Endodermal cell (in vitro differentiated cells): ENCODE measurements at regions not wholly inside any gene's neighbourhood (a gene's known extent, or its start where the extent isn't known, plus 50 kb on each side); places are given as distances from the start of the nearest gene placed in this dataset.
"Not testable (repeated sequence)": the region's sequence is repeated elsewhere in the genome, so short reads cannot be mapped to it uniquely, and the experiment has no call there.

Experiments
- DNase-seq: peaks from one replicate; pipeline ENCODE4 v3.0.0-alpha.2; 2017
- H3K27ac ChIP-seq: 2 replicates; pipeline ENCODE4 v1.5.1; 2013; ENCODE audit warnings: mild to moderate bottlenecking, low read depth, low read length, moderate library complexity
- H3K27me3 ChIP-seq: 2 replicates; pipeline ENCODE4 v1.6.1; 2013; ENCODE audit warnings: mild to moderate bottlenecking, low read length, moderate library complexity; ENCODE audit not compliant: insufficient read depth, control insufficient read depth, poor library complexity, severe bottlenecking
- H3K36me3 ChIP-seq: 2 replicates; pipeline ENCODE4 v1.7.0; 2013; ENCODE audit warnings: mild to moderate bottlenecking, low read length, moderate library complexity; ENCODE audit not compliant: control insufficient read depth, insufficient read depth
- H3K4me1 ChIP-seq: one replicate; pipeline ENCODE4 v1.7.0; 2013; ENCODE audit warnings: low read length; ENCODE audit not compliant: control insufficient read depth, insufficient read depth
- H3K4me3 ChIP-seq: 2 replicates; pipeline ENCODE4 v1.5.1; 2013; ENCODE audit warnings: mild to moderate bottlenecking, low read length, moderate library complexity
- H3K9ac ChIP-seq: 2 replicates; pipeline ENCODE4 v1.6.1; 2013; ENCODE audit warnings: mild to moderate bottlenecking, low read length, moderate library complexity; ENCODE audit not compliant: poor library complexity, severe bottlenecking; ENCODE audit errors: extremely low read depth
- H3K9me3 ChIP-seq: 2 replicates; pipeline ENCODE4 v1.6.1; 2013; ENCODE audit warnings: mild to moderate bottlenecking, low read length, moderate library complexity; ENCODE audit not compliant: control insufficient read depth
- H3K27ac Mint-ChIP-seq: 2 replicates; pipeline ENCODE4 v1.8.0; 2020; ENCODE audit warnings: mixed read lengths
- H3K27me3 Mint-ChIP-seq: 2 replicates; pipeline ENCODE4 v1.8.0; 2021; ENCODE audit warnings: mild to moderate bottlenecking, mixed read lengths; ENCODE audit not compliant: insufficient read depth
- H3K36me3 Mint-ChIP-seq: 2 replicates; pipeline ENCODE4 v1.8.0; 2020; ENCODE audit warnings: low read depth, mixed read lengths
- H3K4me1 Mint-ChIP-seq: 2 replicates; pipeline ENCODE4 v1.8.0; 2020; ENCODE audit warnings: mixed read lengths
- H3K4me3 Mint-ChIP-seq: 2 replicates; pipeline ENCODE4 v1.8.0; 2020; ENCODE audit warnings: mild to moderate bottlenecking, moderate library complexity, mixed read lengths
- H3K9me3 Mint-ChIP-seq: 2 replicates; pipeline ENCODE4 v1.8.0; 2020; ENCODE audit warnings: mild to moderate bottlenecking, mixed read lengths
- CTCF ChIP-seq: fragments of 200-600 bp; sonication (generic); conservative IDR thresholded peaks from 2 replicates; pipeline ENCODE4 v1.5.0; 2021; ENCODE audit warnings: antibody characterized with exemption, mild to moderate bottlenecking
- WGBS, 2 experiments: methylation state at CpG; one replicate each; pipeline versions ENCODE4 v1.1.5 to v1.1.7; 2013; ENCODE audit warnings: missing lambda C conversion rate in 2 of 2, mixed read lengths in 1 of 2; ENCODE audit not compliant: insufficient coverage in 1 of 2, insufficient read length in 1 of 2; 5-methylcytosine and 5-hydroxymethylcytosine counted together

GRCh38 chr9:80665479-80665878 is 1023.9 kb downstream of the TLE1 start:
- DNase-seq: no peak
- no peaks in the 10 kb centered on the region for H3K4me1 ChIP-seq
- no peaks in the 10 kb centered on the region for H3K27me3 ChIP-seq
- no peaks in the 10 kb centered on the region for H3K27me3 Mint-ChIP-seq
- no peak overlapping the region for H3K27ac ChIP-seq
- H3K36me3 Mint-ChIP-seq: no peaks in the 10 kb centered on the region
- no peaks in the 10 kb centered on the region for H3K36me3 ChIP-seq
- H3K4me1 Mint-ChIP-seq: peaks cover 4% of the 10 kb centered on the region
- H3K4me3 Mint-ChIP-seq: no peak overlapping the region
- H3K9me3 ChIP-seq: peaks cover 14% of the 10 kb centered on the region
- no peak for TF ChIP-seq CTCF
- no peak overlapping the region for H3K4me3 ChIP-seq
- H3K9ac ChIP-seq: no peak overlapping the region
- peaks cover 34% of the 10 kb centered on the region for H3K9me3 Mint-ChIP-seq
- no peak overlapping the region for H3K27ac Mint-ChIP-seq

DNA sequence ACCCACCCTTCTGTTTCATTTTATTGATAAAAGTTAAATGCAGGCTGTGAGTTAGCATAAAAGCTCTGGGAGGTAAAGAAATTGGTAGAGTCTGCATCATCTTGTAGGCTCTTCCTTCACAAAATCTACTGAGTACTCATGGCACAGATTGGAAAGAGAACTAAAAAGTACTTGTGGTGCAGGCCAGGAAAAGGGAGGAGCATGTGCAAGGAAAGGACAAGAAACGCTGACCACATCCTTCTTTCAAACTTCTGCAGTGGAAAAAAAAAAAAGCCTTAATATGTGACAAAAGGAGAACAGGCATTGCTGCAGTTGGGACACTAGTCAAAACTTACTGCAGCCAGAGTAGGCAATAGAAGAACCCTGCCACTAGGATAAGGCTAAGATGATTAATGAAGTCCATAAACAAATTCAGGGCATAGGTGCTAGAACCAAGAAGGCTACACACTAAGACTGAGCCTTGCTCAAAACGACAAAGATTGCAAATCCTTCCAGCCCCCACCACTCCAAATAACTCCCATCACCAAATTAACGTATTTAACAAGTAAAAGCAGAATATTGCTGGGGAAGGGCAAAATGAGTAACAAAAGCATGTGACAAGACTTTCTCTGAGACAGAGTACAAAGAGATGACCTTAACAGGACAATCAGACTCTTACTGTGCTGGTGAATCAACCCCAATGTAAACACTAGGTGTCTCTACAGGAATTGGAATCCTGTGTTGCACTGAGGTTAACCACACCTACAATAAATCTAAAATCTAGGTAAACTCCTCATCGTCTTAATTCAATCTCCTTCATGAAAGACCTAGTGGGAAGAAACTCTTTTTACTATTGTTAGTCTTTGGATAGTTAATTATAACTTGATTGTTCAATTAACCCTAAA is 1024.8 kb downstream of the TLE1 start:
- no peaks in the 10 kb centered on the region for H3K27me3 ChIP-seq
- no peaks in the 10 kb centered on the region for H3K36me3 ChIP-seq
- peaks cover 14% of the 10 kb centered on the region for H3K9me3 ChIP-seq
- H3K4me3 ChIP-seq: no peak overlapping the region
- H3K36me3 Mint-ChIP-seq: no peaks in the 10 kb centered on the region
- H3K9ac ChIP-seq: no peak overlapping the region
- no peak overlapping the region for H3K27ac ChIP-seq
- no peak overlapping the region for H3K27ac Mint-ChIP-seq
- peaks cover 32% of the 10 kb centered on the region for H3K9me3 Mint-ChIP-seq
- no peaks in the 10 kb centered on the region for H3K27me3 Mint-ChIP-seq
- peak; percentile 38 for TF ChIP-seq CTCF
- WGBS, 2 experiments: 78 to 80% methylated on average over 1 to 3 of the region's 4 CpGs
- no peak for DNase-seq
- H3K4me1 Mint-ChIP-seq: peaks cover 4% of the 10 kb centered on the region
- H3K4me3 Mint-ChIP-seq: no peak overlapping the region
- no peaks in the 10 kb centered on the region for H3K4me1 ChIP-seq

- DNase-seq, H3K36me3 Mint-ChIP-seq, H3K27me3 Mint-ChIP-seq, H3K36me3 ChIP-seq, H3K4me3 ChIP-seq, H3K4me1 ChIP-seq, H3K27me3 ChIP-seq, H3K27ac ChIP-seq, H3K4me3 Mint-ChIP-seq, H3K9ac ChIP-seq, H3K4me1 Mint-ChIP-seq, H3K27ac Mint-ChIP-seq: not testable (repeated sequence)
- H3K9me3 ChIP-seq: peaks cover 13% of the 10 kb centered on the region
- peaks cover 29% of the 10 kb centered on the region for H3K9me3 Mint-ChIP-seq
- 88 to 91% methylated on average over 4 to 26 of the region's 26 CpGs for WGBS, 2 experiments
Observed at GRCh38 chr9:80659751-80660150, 1029.6 kb downstream of the TLE1 start.
